ENCODE measurements at regions not wholly inside any gene's neighbourhood (a gene's known extent, or its start where the extent isn't known, plus 50 kb on each side); places are given as distances from the start of the nearest gene placed in this dataset.
"Not testable (repeated sequence)": the region's sequence is repeated elsewhere in the genome, so short reads cannot be mapped to it uniquely, and the experiment has no call there.

- Histone ChIP-seq H3K27me3 (ENCODE audit: control insufficient read depth in 4 of 4, insufficient read depth in 4 of 4, low read length in 3 of 4) (peaks cover 0 to 2% (median 0%) of the 10 kb centered on the region in 4 donors), H3K4me3 (ENCODE audit: low read depth in 1 of 3, low read length in 3 of 3) (no peak overlapping the region), H3K27ac (ENCODE audit: low read depth in 1 of 2, low read length in 2 of 2) (no peak overlapping the region), H3K36me3 (ENCODE audit: control insufficient read depth in 4 of 4, insufficient read depth in 3 of 4, low read depth in 1 of 4, low read length in 3 of 4) (no peaks in the 10 kb centered on the region), H3K4me1 (ENCODE audit: control insufficient read depth in 4 of 4, insufficient read depth in 4 of 4, low read length in 3 of 4) (no peaks in the 10 kb centered on the region), H3K9me3 (ENCODE audit: control insufficient read depth in 4 of 4, low read length in 3 of 4) (no peaks in the 10 kb centered on the region), H3K9ac (ENCODE audit: low read depth in 1 of 2, low read length in 2 of 2) (no peak overlapping the region)
- DNase-seq (ENCODE audit: low spot score) = no peak
- no peak for TF ChIP-seq FOXA2 (IDR thresholded peaks at IDR 0.05)
- TF ChIP-seq EGR1 (IDR thresholded peaks at IDR 0.05; ENCODE audit: low read depth in 2 of 2) = no peak
- TF ChIP-seq GABPA (IDR thresholded peaks at IDR 0.05 in 1 of 2, conservative IDR thresholded peaks at IDR 0.05 in 1 of 2) = no peak
Measured at GRCh38 chr3:182420741-182421140, 372.6 kb upstream of the ATP11B start.

- no peaks in the 10 kb centered on the region for H3K9me3 ChIP-seq (ENCODE audit: control insufficient read depth in 4 of 4, low read length in 3 of 4)
- WGBS = 95% methylated on average over 3 of the region's 3 CpGs
- no peak overlapping the region for H3K27ac ChIP-seq (ENCODE audit: low read depth in 1 of 2, low read length in 2 of 2)
- no peaks in the 10 kb centered on the region for H3K4me1 ChIP-seq (ENCODE audit: control insufficient read depth in 4 of 4, insufficient read depth in 4 of 4, low read length in 3 of 4)
- no peak for TF ChIP-seq MAX (IDR thresholded peaks at IDR 0.05)
- TF ChIP-seq EGR1 (IDR thresholded peaks at IDR 0.05; ENCODE audit: low read depth in 2 of 2) = no peak
- TF ChIP-seq JUND (IDR thresholded peaks at IDR 0.05) = no peak
- TF ChIP-seq HNF4A (conservative IDR thresholded peaks at IDR 0.05) = no peak
- no peak for TF ChIP-seq ZBTB33 (IDR thresholded peaks at IDR 0.05)
- TF ChIP-seq YY1 (IDR thresholded peaks at IDR 0.05) = no peak
- TF ChIP-seq HNF4G (IDR thresholded peaks at IDR 0.05) = no peak
- TF ChIP-seq FOXA2 (IDR thresholded peaks at IDR 0.05) = no peak
- no peak for TF ChIP-seq REST (IDR thresholded peaks at IDR 0.05)
- no peak for TF ChIP-seq FOXA1 (IDR thresholded peaks at IDR 0.05)
- TF ChIP-seq RXRA (IDR thresholded peaks at IDR 0.05) = no peak
- no peak for TF ChIP-seq GABPA (IDR thresholded peaks at IDR 0.05 in 1 of 2, conservative IDR thresholded peaks at IDR 0.05 in 1 of 2)
- TF ChIP-seq CTCF (IDR thresholded peaks at IDR 0.05; ENCODE audit: low read depth, low read length, missing input control) = no peak
- no peak for TF ChIP-seq TAF1 (conservative IDR thresholded peaks at IDR 0.05)
- no peak for TF ChIP-seq ATF3 (IDR thresholded peaks at IDR 0.05)
- TF ChIP-seq NR2F2 (IDR thresholded peaks at IDR 0.05) = no peak
- TF ChIP-seq RAD21 (IDR thresholded peaks at IDR 0.05) = no peak
- H3K9ac ChIP-seq (ENCODE audit: low read depth in 1 of 2, low read length in 2 of 2) = no peak overlapping the region
- H3K36me3 ChIP-seq (ENCODE audit: control insufficient read depth in 4 of 4, insufficient read depth in 3 of 4, low read depth in 1 of 4, low read length in 3 of 4) = no peaks in the 10 kb centered on the region
- DNase-seq (ENCODE audit: low spot score) = no peak
- no peaks in the 10 kb centered on the region for H3K27me3 ChIP-seq (ENCODE audit: control insufficient read depth in 4 of 4, insufficient read depth in 4 of 4, low read length in 3 of 4)
- H3K4me3 ChIP-seq (ENCODE audit: low read depth in 1 of 3, low read length in 3 of 3) = no peak overlapping the region
Measured at GRCh38 chr3:182424006-182424405, 369.3 kb upstream of the ATP11B start.

GRCh38 chr3:182425926-182426718 lies 367.2 kb upstream of the ATP11B start:
- 73% methylated on average over 29 of the region's 32 CpGs for WGBS
- H3K9me3 ChIP-seq (ENCODE audit: control insufficient read depth in 4 of 4, low read length in 3 of 4); H3K4me3 ChIP-seq (ENCODE audit: low read depth in 1 of 3, low read length in 3 of 3); H3K36me3 ChIP-seq (ENCODE audit: control insufficient read depth in 4 of 4, insufficient read depth in 3 of 4, low read depth in 1 of 4, low read length in 3 of 4); H3K4me1 ChIP-seq (ENCODE audit: control insufficient read depth in 4 of 4, insufficient read depth in 4 of 4, low read length in 3 of 4); H3K27ac ChIP-seq (ENCODE audit: low read depth in 1 of 2, low read length in 2 of 2); H3K27me3 ChIP-seq (ENCODE audit: control insufficient read depth in 4 of 4, insufficient read depth in 4 of 4, low read length in 3 of 4); H3K9ac ChIP-seq (ENCODE audit: low read depth in 1 of 2, low read length in 2 of 2); DNase-seq (ENCODE audit: low spot score): not testable (repeated sequence)

GRCh38 chr3:182431972-182432371 lies 361.3 kb upstream of the ATP11B start:
- H3K9me3 ChIP-seq (ENCODE audit: control insufficient read depth in 4 of 4, low read length in 3 of 4); H3K27me3 ChIP-seq (ENCODE audit: control insufficient read depth in 4 of 4, insufficient read depth in 4 of 4, low read length in 3 of 4); H3K9ac ChIP-seq (ENCODE audit: low read depth in 1 of 2, low read length in 2 of 2); H3K36me3 ChIP-seq (ENCODE audit: control insufficient read depth in 4 of 4, insufficient read depth in 3 of 4, low read depth in 1 of 4, low read length in 3 of 4); DNase-seq (ENCODE audit: low spot score); H3K4me1 ChIP-seq (ENCODE audit: control insufficient read depth in 4 of 4, insufficient read depth in 4 of 4, low read length in 3 of 4); H3K27ac ChIP-seq (ENCODE audit: low read depth in 1 of 2, low read length in 2 of 2); H3K4me3 ChIP-seq (ENCODE audit: low read depth in 1 of 3, low read length in 3 of 3): not testable (repeated sequence)
- WGBS = 92% methylated on average over 6 of the region's 6 CpGs
